NCI-H1930 (cell line): ENCODE measurements at regions not wholly inside any gene's neighbourhood (a gene's known extent, or its start where the extent isn't known, plus 50 kb on each side); places are given as distances from the start of the nearest gene placed in this dataset.

Experiments used
- DNase-seq, 2 experiments: peaks; one replicate each; lab custom pipeline; 2025; lab: John Stamatoyannopoulos, UW

DNA sequence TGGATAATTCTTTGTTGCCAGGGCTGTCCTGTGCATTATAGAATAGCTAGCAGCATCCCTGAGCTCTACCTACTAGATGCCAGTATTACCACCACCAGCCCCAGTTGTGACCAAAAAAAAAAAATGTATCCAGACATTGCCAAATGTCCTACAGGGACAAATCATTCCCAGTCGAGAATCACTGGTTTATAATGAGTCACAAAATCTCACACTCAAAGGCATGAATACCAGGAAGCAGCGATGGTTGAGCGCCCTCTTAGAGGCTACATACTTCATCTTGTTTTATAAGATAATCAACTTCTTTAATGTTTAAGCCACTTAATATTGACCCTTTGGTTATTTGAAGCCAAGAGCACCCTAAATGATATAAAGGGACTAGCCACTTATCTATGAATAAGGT is 297.3 kb downstream of the DHX15 start:
- no peak for DNase-seq

GRCh38 chr4:24285759-24286158 is 298.6 kb downstream of the DHX15 start:
- DNase-seq = no peak

GRCh38 chr4:24282446-24282845 is 301.9 kb downstream of the DHX15 start:
- DNase-seq = no peak

DNA sequence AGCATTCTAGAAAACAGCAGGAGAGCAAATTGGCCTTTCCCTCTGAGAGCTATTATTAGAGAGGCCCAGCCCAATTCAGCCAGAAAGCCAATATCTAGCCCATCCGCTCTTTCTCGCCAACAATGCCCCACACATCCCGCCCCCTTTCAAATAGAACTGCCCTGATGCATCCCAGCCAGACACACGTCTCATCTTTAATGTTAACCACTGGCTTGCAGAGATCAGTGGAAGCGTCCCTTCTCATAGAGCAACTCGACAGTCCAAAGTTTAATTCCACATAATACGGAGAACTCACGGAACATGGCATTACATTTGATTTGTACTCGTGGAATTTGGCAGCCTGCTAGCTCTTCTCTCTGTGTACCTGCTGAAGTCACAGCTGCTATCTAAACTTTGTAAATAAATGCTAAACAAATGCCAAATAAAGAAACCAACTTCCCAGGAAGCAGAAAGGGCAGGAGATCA is 304.4 kb downstream of the DHX15 start:
- no peak for DNase-seq

- no peak for DNase-seq
Measured at GRCh38 chr4:24279469-24279868, 304.9 kb downstream of the DHX15 start.

- DNase-seq = no peak
Measured at GRCh38 chr4:24278693-24279092, 305.7 kb downstream of the DHX15 start.

- no peak for DNase-seq
Measured at GRCh38 chr4:24274381-24274941, 309.9 kb downstream of the DHX15 start.

DNA sequence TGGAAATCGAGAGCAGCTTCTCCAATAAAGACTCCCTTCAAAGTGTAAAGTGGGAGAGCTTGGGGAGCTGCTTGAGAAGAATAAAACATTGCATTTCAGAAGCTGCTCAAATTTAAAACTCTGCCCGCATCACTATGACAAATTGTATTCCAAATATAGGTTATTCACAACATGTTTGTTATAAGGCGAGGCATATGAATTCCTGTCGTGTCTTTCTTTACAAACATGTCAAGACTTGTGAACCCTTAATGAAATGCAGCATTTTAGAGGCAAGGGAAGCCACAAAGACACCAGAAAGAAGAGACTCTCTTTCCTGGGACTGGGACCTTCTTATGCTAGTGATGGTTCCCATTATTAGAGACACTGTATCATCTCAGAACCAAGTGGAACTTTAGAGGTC is 311.2 kb downstream of the DHX15 start:
- DNase-seq = no peak

DNA sequence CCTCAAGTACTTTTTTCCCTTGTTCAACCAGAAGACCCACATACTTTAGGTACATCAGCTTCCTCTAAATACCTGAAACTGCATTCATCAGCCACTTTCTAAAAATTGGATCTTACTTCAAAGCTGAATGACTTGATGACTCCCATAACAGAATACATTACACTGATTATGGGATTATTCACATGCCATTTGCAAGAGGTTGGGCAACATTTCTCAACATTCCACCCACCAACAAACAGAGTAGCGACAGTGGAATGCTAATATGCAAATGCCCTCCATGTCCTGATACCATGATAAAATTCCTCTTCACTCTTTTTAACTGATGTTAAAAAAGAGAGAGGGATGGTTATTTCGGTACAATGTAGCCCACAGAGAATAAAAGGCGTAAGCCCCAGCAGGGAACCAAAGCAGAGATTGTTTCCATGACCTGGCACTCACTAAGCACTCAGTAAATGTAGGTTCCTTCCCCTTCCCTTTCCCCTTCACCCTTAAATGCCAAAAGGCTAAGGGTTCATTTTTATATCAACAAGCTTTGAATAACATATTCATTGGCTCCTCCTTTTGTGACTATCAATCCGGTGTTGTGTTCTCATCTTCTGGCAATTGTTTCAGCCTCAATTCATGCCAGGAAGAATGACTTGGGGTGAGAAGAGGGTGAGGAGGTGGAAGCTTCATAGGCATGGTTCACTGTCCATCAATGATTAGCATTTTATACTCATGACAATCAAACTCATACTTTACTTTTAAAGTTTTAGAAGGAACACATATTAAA is 317.2 kb downstream of the DHX15 start:
- no peak for DNase-seq

DNA sequence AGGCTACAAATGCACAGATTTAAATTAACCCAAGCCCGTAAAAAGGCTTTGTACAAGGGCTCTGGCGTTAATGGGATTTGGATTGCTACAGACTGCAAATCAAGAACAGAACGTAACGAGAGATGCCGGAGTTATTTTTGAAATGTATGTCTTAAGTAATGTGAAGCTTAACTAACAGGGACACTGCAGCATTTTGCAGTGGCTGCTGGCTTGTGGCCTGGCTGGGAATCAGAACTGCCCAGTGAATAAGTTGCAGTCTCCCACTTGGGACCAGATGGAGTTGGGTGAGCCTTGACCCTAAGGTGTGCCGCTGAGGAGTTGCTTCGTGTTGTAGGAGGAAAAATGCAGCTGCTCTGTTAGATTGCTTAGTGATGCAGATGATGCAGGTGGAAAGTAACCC is 318.4 kb downstream of the DHX15 start:
- no peak for DNase-seq

DNA sequence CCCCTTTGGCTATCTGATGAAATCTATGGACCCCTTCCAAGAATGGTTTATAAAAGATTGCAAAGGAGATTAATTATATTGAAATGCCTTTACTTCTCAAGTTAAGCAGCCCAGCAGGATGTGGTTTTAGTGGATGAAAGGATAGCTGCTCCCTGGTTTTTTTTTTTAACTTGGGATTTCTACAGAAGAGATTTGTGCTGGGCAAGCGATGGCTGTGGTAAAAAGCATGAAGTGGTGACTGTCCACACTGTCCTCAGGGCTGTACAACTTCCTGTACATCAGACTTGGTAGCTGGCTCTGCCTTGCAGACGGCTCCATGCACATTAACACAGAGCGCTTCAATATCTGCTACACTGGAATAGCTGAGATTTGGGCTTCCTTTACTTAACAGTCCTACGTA is 321.7 kb downstream of the DHX15 start:
- DNase-seq = no peak

DNA sequence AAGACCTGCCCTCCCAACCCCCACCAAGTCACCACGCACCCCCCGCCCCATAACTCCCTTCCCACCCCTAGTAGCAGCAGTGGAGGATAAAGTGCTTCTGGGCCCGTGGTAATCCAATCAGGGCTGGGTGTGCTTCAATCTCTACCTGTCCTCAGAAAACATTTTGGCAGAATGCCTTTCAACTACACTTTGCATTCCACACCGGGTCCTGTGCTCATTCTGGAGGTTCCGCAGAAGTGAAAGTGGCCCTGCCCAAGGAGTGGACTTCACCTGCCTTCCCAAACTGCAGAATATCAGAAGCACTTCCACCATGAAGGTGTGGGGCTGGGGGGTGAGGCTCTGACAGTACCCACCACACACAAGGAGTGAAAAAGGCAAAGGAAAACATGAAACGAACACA is 322.3 kb downstream of the DHX15 start:
- DNase-seq = no peak

GRCh38 chr4:24260923-24261564 is 323.3 kb downstream of the DHX15 start:
- DNase-seq = no peak

DNA sequence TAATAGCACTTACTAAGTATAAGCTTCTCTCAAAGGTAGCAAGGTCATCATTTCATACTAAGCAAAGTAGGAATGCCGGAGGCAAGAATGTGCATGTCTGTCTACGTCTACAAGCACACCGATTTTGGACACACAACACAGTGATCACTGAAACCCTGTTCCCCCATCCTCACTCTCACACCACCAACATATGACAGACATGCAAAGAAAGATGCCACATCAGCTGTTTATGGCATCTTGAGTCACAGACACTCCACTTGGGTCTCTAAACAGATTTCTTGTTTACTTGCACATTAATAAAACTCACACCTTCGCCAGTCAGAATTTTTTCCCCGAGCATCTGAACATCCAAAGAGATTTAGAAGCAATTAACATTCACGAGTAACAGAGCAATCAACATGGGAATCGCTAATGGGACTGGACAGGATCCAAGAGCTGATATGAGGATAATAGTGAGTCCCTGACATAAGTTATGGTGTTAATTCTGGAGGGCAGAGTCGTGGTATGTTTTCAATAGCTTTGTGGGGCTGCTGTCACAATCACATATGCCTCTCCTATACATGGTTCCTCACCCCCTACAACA is 324.1 kb downstream of the DHX15 start:
- DNase-seq = no peak

DNA sequence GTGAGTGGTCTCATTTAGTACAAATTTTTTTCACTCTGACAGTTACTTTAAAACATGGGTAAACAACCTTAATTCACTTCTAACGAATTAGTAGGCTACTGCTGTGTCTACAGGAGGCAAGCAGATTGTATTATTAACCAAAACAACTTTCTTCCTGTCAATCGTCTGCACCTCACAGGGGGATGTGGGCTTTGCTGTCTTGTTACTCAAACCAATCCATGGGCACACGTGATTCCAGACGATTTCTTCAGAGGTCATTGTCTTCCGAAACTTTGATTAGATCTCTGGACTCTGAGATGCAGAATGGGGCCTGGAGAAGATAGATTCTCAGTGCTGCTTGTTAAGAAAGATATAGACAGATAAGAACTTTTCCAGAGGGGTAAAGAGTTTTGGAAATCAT is 327.8 kb downstream of the DHX15 start:
- DNase-seq = no peak

GRCh38 chr4:24256066-24256465 is 328.3 kb downstream of the DHX15 start:
- DNase-seq = no peak

- no peak for DNase-seq
Measured at GRCh38 chr4:24252121-24252520, 332.2 kb downstream of the DHX15 start.

DNA sequence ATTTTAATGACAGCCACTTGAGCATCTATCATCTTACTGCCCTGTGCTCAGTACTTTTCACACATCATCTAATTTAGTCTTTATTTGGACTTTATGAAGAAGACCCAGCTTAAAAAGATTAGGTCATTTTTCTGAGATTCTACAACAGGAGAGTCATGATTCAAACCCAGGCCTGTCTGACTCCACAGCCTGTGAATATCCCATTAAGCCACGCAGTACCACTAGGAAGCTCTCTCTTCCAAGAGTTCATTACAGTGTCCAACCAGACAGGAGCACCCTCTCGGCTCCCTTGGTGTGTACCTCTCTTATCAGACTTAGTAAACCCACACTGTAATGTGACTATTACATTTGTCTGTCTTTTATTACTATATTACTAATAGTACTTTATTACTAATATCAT is 332.8 kb downstream of the DHX15 start:
- no peak for DNase-seq

GRCh38 chr4:24249972-24250371 is 334.4 kb downstream of the DHX15 start:
- no peak for DNase-seq

- DNase-seq = no peak
Measured at GRCh38 chr4:24248674-24249630, 335.4 kb downstream of the DHX15 start.

- no peak for DNase-seq
Measured at GRCh38 chr4:24245491-24245820, 338.9 kb downstream of the DHX15 start.
